Middle frontal gyrus (tissue), 1 donor: ENCODE measurements at regions not wholly inside any gene's neighbourhood (a gene's known extent, or its start where the extent isn't known, plus 50 kb on each side); places are given as distances from the start of the nearest gene placed in this dataset.

Source experiments
- DNase-seq: peaks from one replicate; pipeline ENCODE4 v3.0.0-alpha.2; 2015; ENCODE audit warnings: low spot score; ENCODE audit errors: extremely low spot score

- no peak for DNase-seq
Measured at GRCh38 chr17:62882878-62883277, 74.8 kb upstream of the MARCHF10 start.

- DNase-seq = no peak
Measured at GRCh38 chr17:62882284-62882683, 74.2 kb upstream of the MARCHF10 start.

GRCh38 chr17:62880120-62880519 is 72.0 kb upstream of the MARCHF10 start:
- no peak for DNase-seq

GRCh38 chr17:62876673-62877405 is 68.7 kb upstream of the MARCHF10 start:
- DNase-seq = no peak

GRCh38 chr17:62876063-62876462 is 67.9 kb upstream of the MARCHF10 start:
- no peak for DNase-seq

- DNase-seq = no peak
Measured at GRCh38 chr17:62875296-62875695, 67.2 kb upstream of the MARCHF10 start.

- DNase-seq = no peak
Measured at GRCh38 chr17:62871291-62871690, 63.2 kb upstream of the MARCHF10 start.

- no peak for DNase-seq
Measured at GRCh38 chr17:62870552-62870971, 62.4 kb upstream of the MARCHF10 start.

- DNase-seq = peak; percentile 24
Measured at GRCh38 chr17:62870030-62870541, 62.0 kb upstream of the MARCHF10 start.

GRCh38 chr17:62868723-62869122 is 60.6 kb upstream of the MARCHF10 start:
- no peak for DNase-seq

- DNase-seq = no peak
Measured at GRCh38 chr17:62868008-62868407, 59.9 kb upstream of the MARCHF10 start.

GRCh38 chr17:62867303-62867702 is 59.2 kb upstream of the MARCHF10 start:
- no peak for DNase-seq

GRCh38 chr17:62866471-62866870 is 58.4 kb upstream of the MARCHF10 start:
- no peak for DNase-seq

GRCh38 chr17:62865586-62865985 is 57.5 kb upstream of the MARCHF10 start:
- no peak for DNase-seq

- no peak for DNase-seq
Measured at GRCh38 chr17:62862251-62862650, 54.1 kb upstream of the MARCHF10 start.

- no peak for DNase-seq
Measured at GRCh38 chr17:62860962-62861873, 53.1 kb upstream of the MARCHF10 start.

GRCh38 chr17:62859146-62859545 is 51.0 kb upstream of the MARCHF10 start:
- no peak for DNase-seq
